ENCODE measurements at regions not wholly inside any gene's neighbourhood (a gene's known extent, or its start where the extent isn't known, plus 50 kb on each side); places are given as distances from the start of the nearest gene placed in this dataset.

DNA sequence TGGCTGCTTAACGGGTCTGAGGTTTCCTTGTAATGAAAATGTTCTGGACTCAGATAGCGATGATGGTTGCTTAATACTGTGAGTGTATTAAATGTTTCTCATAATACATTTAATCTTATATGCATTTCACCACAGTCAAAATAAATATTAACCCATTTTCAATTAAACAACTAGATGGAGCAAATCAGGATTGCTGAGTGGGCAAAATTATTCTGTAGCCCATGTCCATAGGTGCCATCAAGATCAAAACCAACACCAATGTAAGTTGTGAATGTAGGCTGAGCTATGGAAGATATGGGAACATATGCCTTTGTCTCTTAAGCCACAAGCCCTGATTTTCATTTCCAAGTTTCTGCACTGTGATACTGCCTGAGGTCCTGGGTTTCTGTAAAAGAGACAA is 572.6 kb upstream of the EEF2KMT start:
- TF ChIP-seq, protein P1, sequence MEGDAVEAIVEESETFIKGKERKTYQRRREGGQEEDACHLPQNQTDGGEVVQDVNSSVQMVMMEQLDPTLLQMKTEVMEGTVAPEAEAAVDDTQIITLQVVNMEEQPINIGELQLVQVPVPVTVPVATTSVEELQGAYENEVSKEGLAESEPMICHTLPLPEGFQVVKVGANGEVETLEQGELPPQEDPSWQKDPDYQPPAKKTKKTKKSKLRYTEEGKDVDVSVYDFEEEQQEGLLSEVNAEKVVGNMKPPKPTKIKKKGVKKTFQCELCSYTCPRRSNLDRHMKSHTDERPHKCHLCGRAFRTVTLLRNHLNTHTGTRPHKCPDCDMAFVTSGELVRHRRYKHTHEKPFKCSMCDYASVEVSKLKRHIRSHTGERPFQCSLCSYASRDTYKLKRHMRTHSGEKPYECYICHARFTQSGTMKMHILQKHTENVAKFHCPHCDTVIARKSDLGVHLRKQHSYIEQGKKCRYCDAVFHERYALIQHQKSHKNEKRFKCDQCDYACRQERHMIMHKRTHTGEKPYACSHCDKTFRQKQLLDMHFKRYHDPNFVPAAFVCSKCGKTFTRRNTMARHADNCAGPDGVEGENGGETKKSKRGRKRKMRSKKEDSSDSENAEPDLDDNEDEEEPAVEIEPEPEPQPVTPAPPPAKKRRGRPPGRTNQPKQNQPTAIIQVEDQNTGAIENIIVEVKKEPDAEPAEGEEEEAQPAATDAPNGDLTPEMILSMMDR (IDR thresholded peaks at IDR 0.05; ENCODE audit: insufficient read depth, low read length, poor library complexity, severe bottlenecking), result no peak
- TF ChIP-seq EZH2phosphoT487 (conservative IDR thresholded peaks at IDR 0.05; ENCODE audit: low read length), result no peak

All from SU-DHL-6 (cell line).